Gastroesophageal sphincter (tissue), 3 donors: ENCODE measurements at regions not wholly inside any gene's neighbourhood (a gene's known extent, or its start where the extent isn't known, plus 50 kb on each side); places are given as distances from the start of the nearest gene placed in this dataset.

Experiments
- CTCF ChIP-seq, 4 experiments: fragments of 200-600 bp in 2 of 4; fragments of 450-650 bp in 2 of 4; sonication (generic) in 1 of 4; IDR thresholded peaks; one replicate each; pipeline ENCODE4 v1.5.1; 2017 to 2019; ENCODE audit warnings: antibody characterized with exemption in 4 of 4, mild to moderate bottlenecking in 2 of 4, moderate library complexity in 2 of 4
- POLR2A ChIP-seq, 2 donors: fragments of 450-650 bp; IDR thresholded peaks; one replicate each; pipeline ENCODE4 v1.6.1; 2017; ENCODE audit warnings: antibody characterized with exemption in 2 of 2, mild to moderate bottlenecking in 2 of 2, moderate library complexity in 1 of 2
- POLR2AphosphoS5 ChIP-seq: sonication (generic); formaldehyde crosslinking; IDR thresholded peaks from one replicate; pipeline ENCODE4 v1.6.1; 2017; ENCODE audit warnings: antibody characterized with exemption

GRCh38 chr3:153313302-153313965 is 151.4 kb downstream of the RAP2B start:
- TF ChIP-seq POLR2A (IDR thresholded peaks at IDR 0.05): no peak
- TF ChIP-seq CTCF (IDR thresholded peaks at IDR 0.05): no peak
- no peak for TF ChIP-seq POLR2AphosphoS5
